A673 (cell line): ENCODE measurements at regions not wholly inside any gene's neighbourhood (a gene's known extent, or its start where the extent isn't known, plus 50 kb on each side); places are given as distances from the start of the nearest gene placed in this dataset.

Experiments used
- BruUV-seq: library from RNA; stranded (reverse); fragments of 400-500 nt; replicated peaks from 2 replicates; lab custom pipeline; 2021; lab: Mats Ljungman, UMichigan
- CTCF ChIA-PET: fragments of 300-600 bp; sonication (Branson Sonifier 250); formaldehyde crosslinking; loops from one replicate; lab custom pipeline; 2022; ENCODE audit warnings: antibody characterized with exemption; lab: Charles Lee
- POLR2A ChIA-PET: fragments of 300-600 bp; sonication (Branson Sonifier 250); formaldehyde crosslinking; loops from one replicate; lab custom pipeline; 2022; ENCODE audit warnings: antibody characterized with exemption; ENCODE audit not compliant: low non-redundant PET; lab: Charles Lee
- DNase-seq: peaks from one replicate; pipeline ENCODE4 v3.0.0-alpha.2; 2015; ENCODE audit warnings: low spot score
- H3K27ac ChIP-seq: fragments of 200-600 bp; sonication (generic); 2 replicates; pipeline ENCODE4 v1.5.1; 2016; ENCODE audit warnings: mixed run types, low read depth, mild to moderate bottlenecking, mixed read lengths, antibody characterized with exemption, low read length; ENCODE audit not compliant: poor library complexity, severe bottlenecking
- H3K27me3 ChIP-seq: fragments of 200-600 bp; sonication (generic); replicated peaks from 2 replicates; pipeline ENCODE4 v1.6.1; 2017; ENCODE audit warnings: mixed run types, low read depth, mild to moderate bottlenecking, mixed read lengths, antibody characterized with exemption, low read length; ENCODE audit not compliant: insufficient read depth, poor library complexity
- H3K36me3 ChIP-seq: fragments of 200-600 bp; sonication (generic); 2 replicates; pipeline ENCODE4 v1.6.1; 2016; ENCODE audit warnings: mixed run types, mild to moderate bottlenecking, mixed read lengths, antibody characterized with exemption, low read length; ENCODE audit not compliant: insufficient read depth, poor library complexity, severe bottlenecking
- H3K4me1 ChIP-seq: fragments of 200-600 bp; sonication (generic); 2 replicates; pipeline ENCODE4 v1.6.1; 2017; ENCODE audit warnings: mixed run types, mild to moderate bottlenecking, mixed read lengths, antibody characterized with exemption, low read length; ENCODE audit not compliant: insufficient read depth, poor library complexity, severe bottlenecking
- H3K4me3 ChIP-seq: fragments of 200-600 bp; sonication (generic); 2 replicates; pipeline ENCODE4 v1.5.1; 2016; ENCODE audit warnings: low read depth, mixed run types, mild to moderate bottlenecking, mixed read lengths, low read length; ENCODE audit not compliant: poor library complexity, severe bottlenecking
- H3K9me3 ChIP-seq: fragments of 200-600 bp; sonication (generic); 2 replicates; pipeline ENCODE4 v1.6.1; 2016; ENCODE audit warnings: mixed run types, low read depth, mild to moderate bottlenecking, mixed read lengths, antibody characterized with exemption, low read length; ENCODE audit not compliant: poor library complexity, severe bottlenecking
- EZH2 ChIP-seq: fragments of 200-600 bp; sonication (generic); IDR thresholded peaks from 2 replicates; pipeline ENCODE4 v1.6.1; 2017; ENCODE audit warnings: borderline replicate concordance, low read depth, mild to moderate bottlenecking, mixed read lengths, antibody characterized with exemption, low read length; ENCODE audit not compliant: poor library complexity, severe bottlenecking
- intact Hi-C: fragments of 100-400 bp; cut with micrococcal nuclease; formaldehyde crosslinking; loops from one replicate; pipeline ENCODE4 v1.10.0; 2022; ENCODE audit not compliant: unreplicated experiment
- TF ChIP-seq, protein P1 (sequence below): fragments of 300-800, 200-600 bp; sonication (generic); conservative IDR thresholded peaks from 2 replicates; pipeline ENCODE4 v1.5.1; 2017; ENCODE audit warnings: low read depth, mild to moderate bottlenecking, antibody characterized with exemption, low read length, moderate library complexity, mixed read lengths

DNA sequence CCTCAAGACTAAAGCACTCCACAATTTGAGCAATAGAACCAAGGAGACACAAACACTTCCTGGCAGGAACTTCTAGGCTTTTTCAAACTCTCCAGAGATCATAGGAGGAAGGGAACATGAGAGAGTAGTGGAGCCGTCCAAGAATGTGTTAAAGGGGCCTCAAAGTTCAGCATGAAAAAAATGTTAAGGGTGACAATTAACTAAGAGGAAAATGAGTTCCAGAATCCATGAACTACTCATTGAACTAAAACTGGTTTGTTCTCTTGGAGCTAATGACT lies 122.0 kb downstream of the WIF1 start:
- CTCF ChIA-PET = no interaction called here

More for the DNA sequence above, 122.0 kb downstream of the WIF1 start:
- POLR2A ChIA-PET = no interaction called here
- H3K36me3 ChIP-seq = no peaks in the 10 kb centered on the region
- BruUV-seq = no TSS peak
- TF ChIP-seq EZH2 = no peak
- TF ChIP-seq, protein P1, sequence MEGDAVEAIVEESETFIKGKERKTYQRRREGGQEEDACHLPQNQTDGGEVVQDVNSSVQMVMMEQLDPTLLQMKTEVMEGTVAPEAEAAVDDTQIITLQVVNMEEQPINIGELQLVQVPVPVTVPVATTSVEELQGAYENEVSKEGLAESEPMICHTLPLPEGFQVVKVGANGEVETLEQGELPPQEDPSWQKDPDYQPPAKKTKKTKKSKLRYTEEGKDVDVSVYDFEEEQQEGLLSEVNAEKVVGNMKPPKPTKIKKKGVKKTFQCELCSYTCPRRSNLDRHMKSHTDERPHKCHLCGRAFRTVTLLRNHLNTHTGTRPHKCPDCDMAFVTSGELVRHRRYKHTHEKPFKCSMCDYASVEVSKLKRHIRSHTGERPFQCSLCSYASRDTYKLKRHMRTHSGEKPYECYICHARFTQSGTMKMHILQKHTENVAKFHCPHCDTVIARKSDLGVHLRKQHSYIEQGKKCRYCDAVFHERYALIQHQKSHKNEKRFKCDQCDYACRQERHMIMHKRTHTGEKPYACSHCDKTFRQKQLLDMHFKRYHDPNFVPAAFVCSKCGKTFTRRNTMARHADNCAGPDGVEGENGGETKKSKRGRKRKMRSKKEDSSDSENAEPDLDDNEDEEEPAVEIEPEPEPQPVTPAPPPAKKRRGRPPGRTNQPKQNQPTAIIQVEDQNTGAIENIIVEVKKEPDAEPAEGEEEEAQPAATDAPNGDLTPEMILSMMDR = no peak
- H3K9me3 ChIP-seq = no peaks in the 10 kb centered on the region
- no peak overlapping the region for H3K27ac ChIP-seq
- H3K27me3 ChIP-seq = peaks cover 43% of the 10 kb centered on the region
- H3K4me1 ChIP-seq = no peaks in the 10 kb centered on the region
- no peak overlapping the region for H3K4me3 ChIP-seq
- intact Hi-C loops = no loop called here
- no peak for DNase-seq
